Activated CD4-positive, alpha-beta memory T cell treated with anti-CD3 and anti-CD28 coated beads for 36 hours (primary cell): ENCODE measurements at regions not wholly inside any gene's neighbourhood (a gene's known extent, or its start where the extent isn't known, plus 50 kb on each side); places are given as distances from the start of the nearest gene placed in this dataset.

ENCODE experiments used
- CTCF ChIA-PET: fragments of 350-600 bp; sonication (Branson Sonifier 250); formaldehyde crosslinking; loops from one replicate; lab custom pipeline; 2021; ENCODE audit warnings: antibody characterized with exemption, inconsistent platforms; lab: Charles Lee
- POLR2A ChIA-PET: fragments of 350-600 bp; sonication (Branson Sonifier 250); formaldehyde crosslinking; loops from one replicate; lab custom pipeline; 2021; ENCODE audit warnings: antibody characterized with exemption; lab: Charles Lee
- DNase-seq: peaks from one replicate; pipeline ENCODE4 v3.0.0-alpha.2; 2020
- H3K27ac Mint-ChIP-seq: one replicate; pipeline ENCODE4 v1.8.0; 2021; ENCODE audit warnings: mixed read lengths
- H3K27me3 Mint-ChIP-seq: one replicate; pipeline ENCODE4 v1.8.0; 2021; ENCODE audit warnings: mixed read lengths
- H3K36me3 Mint-ChIP-seq: one replicate; pipeline ENCODE4 v1.8.0; 2021; ENCODE audit warnings: mixed read lengths
- H3K4me1 Mint-ChIP-seq: one replicate; pipeline ENCODE4 v1.8.0; 2021; ENCODE audit warnings: low read depth, mixed read lengths
- H3K4me3 Mint-ChIP-seq: one replicate; pipeline ENCODE4 v1.8.0; 2021; ENCODE audit warnings: mild to moderate bottlenecking, mixed read lengths
- H3K9me3 Mint-ChIP-seq: one replicate; pipeline ENCODE4 v1.8.0; 2021; ENCODE audit warnings: mixed read lengths
- intact Hi-C: fragments of 100-400 bp; cut with micrococcal nuclease; formaldehyde crosslinking; loops from one replicate; pipeline ENCODE4 v1.15.1; 2023

GRCh38 chr21:27645285-27645684 lies 678.4 kb upstream of the ADAMTS5 start:
- ChIA-PET CTCF (no interaction called here), POLR2A (no interaction called here)
- Mint-ChIP-seq H3K27ac (no peak overlapping the region), H3K27me3 (no peaks in the 10 kb centered on the region), H3K36me3 (no peaks in the 10 kb centered on the region), H3K9me3 (no peaks in the 10 kb centered on the region), H3K4me3 (no peak overlapping the region), H3K4me1 (no peaks in the 10 kb centered on the region)
- DNase-seq = no peak
- intact Hi-C loops = no loop called here

- intact Hi-C loops = no loop called here
- H3K36me3 Mint-ChIP-seq = no peaks in the 10 kb centered on the region
- H3K4me3 Mint-ChIP-seq = no peak overlapping the region
- H3K9me3 Mint-ChIP-seq = no peaks in the 10 kb centered on the region
- ChIA-PET POLR2A (no interaction called here), CTCF (no interaction called here)
- no peaks in the 10 kb centered on the region for H3K27me3 Mint-ChIP-seq
- no peaks in the 10 kb centered on the region for H3K4me1 Mint-ChIP-seq
- no peak for DNase-seq
- H3K27ac Mint-ChIP-seq = no peak overlapping the region
Observed at GRCh38 chr21:27643326-27643725, 676.4 kb upstream of the ADAMTS5 start.

- Mint-ChIP-seq H3K27me3 (no peaks in the 10 kb centered on the region), H3K9me3 (peaks cover 2% of the 10 kb centered on the region), H3K4me1 (no peaks in the 10 kb centered on the region), H3K27ac (no peak overlapping the region), H3K36me3 (no peaks in the 10 kb centered on the region), H3K4me3 (no peak overlapping the region)
- no peak for DNase-seq
- POLR2A ChIA-PET = no interaction called here
- CTCF ChIA-PET = no interaction called here
- intact Hi-C loops = no loop called here
Observed at GRCh38 chr21:27639286-27639685, 672.4 kb upstream of the ADAMTS5 start.

GRCh38 chr21:27636656-27637055 lies 669.8 kb upstream of the ADAMTS5 start:
- intact Hi-C loops = no loop called here
- DNase-seq = no peak
- peaks cover 2% of the 10 kb centered on the region for H3K9me3 Mint-ChIP-seq
- no peak overlapping the region for H3K27ac Mint-ChIP-seq
- no peaks in the 10 kb centered on the region for H3K4me1 Mint-ChIP-seq
- no peak overlapping the region for H3K4me3 Mint-ChIP-seq
- ChIA-PET POLR2A (no interaction called here), CTCF (no interaction called here)
- H3K36me3 Mint-ChIP-seq = no peaks in the 10 kb centered on the region
- H3K27me3 Mint-ChIP-seq = no peaks in the 10 kb centered on the region

DNA sequence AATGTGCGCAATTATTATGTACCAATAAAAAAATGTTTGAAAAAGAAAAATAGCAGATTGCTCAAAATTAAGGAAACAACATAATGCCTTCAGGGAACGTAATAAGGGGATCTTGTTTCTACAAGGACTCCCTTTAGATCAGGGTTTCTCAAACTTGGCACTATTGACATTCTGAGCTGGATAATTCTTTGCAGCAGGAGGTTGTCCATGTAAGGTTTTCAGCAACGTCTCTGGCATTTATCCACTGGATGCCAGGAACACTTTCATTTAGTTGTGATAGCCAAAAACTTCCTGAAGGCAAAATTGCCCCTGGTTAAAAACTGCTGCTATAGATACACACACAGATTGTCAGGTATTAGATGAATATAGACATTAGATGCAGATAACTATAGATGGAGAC lies 666.7 kb upstream of the ADAMTS5 start:
- Mint-ChIP-seq H3K27ac (no peak overlapping the region), H3K4me1 (no peaks in the 10 kb centered on the region), H3K4me3 (no peak overlapping the region), H3K27me3 (no peaks in the 10 kb centered on the region), H3K36me3 (no peaks in the 10 kb centered on the region), H3K9me3 (peaks cover 2% of the 10 kb centered on the region)
- ChIA-PET POLR2A (no interaction called here), CTCF (no interaction called here)
- no peak for DNase-seq
- intact Hi-C loops = no loop called here

- no peak for DNase-seq
- no peak overlapping the region for H3K4me3 Mint-ChIP-seq
- intact Hi-C loops = no loop called here
- H3K4me1 Mint-ChIP-seq = no peaks in the 10 kb centered on the region
- ChIA-PET POLR2A (no interaction called here), CTCF (no interaction called here)
- peaks cover 4% of the 10 kb centered on the region for H3K9me3 Mint-ChIP-seq
- H3K27me3 Mint-ChIP-seq = no peaks in the 10 kb centered on the region
- no peaks in the 10 kb centered on the region for H3K36me3 Mint-ChIP-seq
- no peak overlapping the region for H3K27ac Mint-ChIP-seq
Observed at GRCh38 chr21:27631471-27631870, 664.6 kb upstream of the ADAMTS5 start.

- no peaks in the 10 kb centered on the region for H3K27me3 Mint-ChIP-seq
- CTCF ChIA-PET = no interaction called here
- intact Hi-C loops = no loop called here
- H3K36me3 Mint-ChIP-seq = no peaks in the 10 kb centered on the region
- H3K27ac Mint-ChIP-seq = no peak overlapping the region
- H3K4me1 Mint-ChIP-seq = no peaks in the 10 kb centered on the region
- no peak for DNase-seq
- POLR2A ChIA-PET = no interaction called here
- H3K4me3 Mint-ChIP-seq = no peak overlapping the region
- H3K9me3 Mint-ChIP-seq = peaks cover 2% of the 10 kb centered on the region
Observed at GRCh38 chr21:27622631-27623030, 655.7 kb upstream of the ADAMTS5 start.

DNA sequence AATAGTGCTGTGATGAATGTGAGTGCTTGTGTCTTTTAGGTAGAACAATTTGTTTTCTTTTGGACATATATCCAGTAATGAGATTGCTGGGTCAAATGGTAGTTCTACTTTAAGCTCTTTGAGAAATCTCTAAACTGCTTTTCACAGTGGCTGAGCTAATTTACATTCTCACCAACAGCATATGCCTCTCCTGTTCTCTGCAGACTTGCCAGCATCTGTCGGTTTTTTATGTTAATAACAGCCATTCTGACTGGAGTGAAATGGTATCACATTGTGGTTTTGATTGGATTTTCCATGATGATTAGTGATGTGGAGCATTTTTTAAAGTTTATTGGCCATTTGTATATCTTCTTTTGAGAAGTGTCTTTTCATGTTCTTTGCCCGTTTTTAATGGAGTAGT lies 647.3 kb upstream of the ADAMTS5 start:
- H3K4me3 Mint-ChIP-seq = no peak overlapping the region
- peaks cover 2% of the 10 kb centered on the region for H3K9me3 Mint-ChIP-seq
- no peaks in the 10 kb centered on the region for H3K4me1 Mint-ChIP-seq
- intact Hi-C loops = no loop called here
- CTCF ChIA-PET = no interaction called here
- H3K27ac Mint-ChIP-seq = no peak overlapping the region
- H3K36me3 Mint-ChIP-seq = no peaks in the 10 kb centered on the region
- H3K27me3 Mint-ChIP-seq = no peaks in the 10 kb centered on the region
- POLR2A ChIA-PET = no interaction called here
- DNase-seq = no peak

- Mint-ChIP-seq H3K27ac (no peak overlapping the region), H3K4me3 (no peak overlapping the region), H3K9me3 (peaks cover 12% of the 10 kb centered on the region), H3K27me3 (no peaks in the 10 kb centered on the region), H3K36me3 (no peaks in the 10 kb centered on the region), H3K4me1 (no peaks in the 10 kb centered on the region)
- no peak for DNase-seq
- ChIA-PET CTCF (no interaction called here), POLR2A (no interaction called here)
- intact Hi-C loops = no loop called here
Observed at GRCh38 chr21:27606422-27606821, 639.5 kb upstream of the ADAMTS5 start.

DNA sequence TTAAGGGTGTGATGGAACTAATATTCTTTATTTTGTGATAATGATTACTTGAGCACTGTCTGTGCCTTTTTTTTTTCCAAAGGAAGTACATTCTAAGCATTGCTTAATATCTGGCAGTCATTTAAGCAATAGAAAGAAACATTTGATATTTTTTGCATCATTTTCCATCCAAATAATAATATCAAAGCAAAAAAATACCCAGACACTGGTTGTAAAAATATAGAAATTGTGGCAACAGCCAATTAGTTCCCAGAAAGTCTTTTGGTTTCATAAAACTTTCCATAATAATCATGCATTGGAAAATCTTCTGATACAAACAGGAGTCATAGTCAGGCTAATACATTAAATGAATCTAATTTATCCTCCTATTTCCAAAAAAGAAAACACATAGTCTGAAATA lies 629.3 kb upstream of the ADAMTS5 start:
- Mint-ChIP-seq H3K27ac (no peak overlapping the region), H3K36me3 (no peaks in the 10 kb centered on the region), H3K9me3 (peaks cover 14% of the 10 kb centered on the region), H3K4me3 (no peak overlapping the region), H3K4me1 (no peaks in the 10 kb centered on the region), H3K27me3 (no peaks in the 10 kb centered on the region)
- POLR2A ChIA-PET = no interaction called here
- DNase-seq = no peak
- intact Hi-C loops = no loop called here
- CTCF ChIA-PET = no interaction called here

DNA sequence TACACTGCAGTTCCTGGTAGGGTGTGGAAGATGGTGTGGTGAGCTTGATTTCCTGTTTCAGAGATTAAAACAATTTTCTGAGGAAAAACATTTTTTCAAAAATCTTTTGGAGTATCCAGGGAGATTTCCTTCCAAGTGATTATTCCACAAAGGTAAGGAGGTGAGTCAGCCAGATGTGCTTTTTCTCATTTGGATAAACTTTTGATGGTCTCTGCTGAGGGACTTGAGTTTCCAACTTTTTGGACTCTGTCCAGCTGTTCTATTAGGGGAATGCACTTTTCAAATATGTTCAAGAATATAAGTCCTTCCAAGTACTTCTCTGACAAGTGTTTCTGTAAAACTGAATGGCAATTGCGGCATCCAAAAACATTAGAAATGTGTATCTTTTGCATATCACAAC lies 628.8 kb upstream of the ADAMTS5 start:
- ChIA-PET POLR2A (no interaction called here), CTCF (no interaction called here)
- no peaks in the 10 kb centered on the region for H3K36me3 Mint-ChIP-seq
- no peak overlapping the region for H3K4me3 Mint-ChIP-seq
- no peak overlapping the region for H3K27ac Mint-ChIP-seq
- intact Hi-C loops = no loop called here
- peaks cover 11% of the 10 kb centered on the region for H3K9me3 Mint-ChIP-seq
- H3K4me1 Mint-ChIP-seq = no peaks in the 10 kb centered on the region
- no peaks in the 10 kb centered on the region for H3K27me3 Mint-ChIP-seq
- no peak for DNase-seq

DNA sequence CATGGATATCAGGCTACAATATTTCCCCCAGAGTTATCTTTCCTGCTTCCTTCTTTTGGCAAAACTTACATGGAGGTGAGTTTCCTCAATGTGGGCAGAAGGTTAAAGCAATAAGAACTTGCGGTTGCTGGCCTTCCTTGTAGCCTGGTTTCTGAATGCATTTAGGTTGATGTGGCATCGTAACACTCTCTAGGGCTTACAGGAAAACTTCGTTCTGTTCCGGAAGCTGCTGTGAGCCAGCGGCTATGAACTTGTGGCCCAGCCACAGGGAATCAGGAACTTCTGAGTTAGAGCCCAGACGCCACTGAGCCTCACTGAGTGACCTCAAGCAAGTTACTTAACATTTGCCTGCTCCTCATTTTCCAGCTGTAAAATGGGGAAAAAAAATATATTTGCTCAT lies 623.4 kb upstream of the ADAMTS5 start:
- no peak for DNase-seq
- Mint-ChIP-seq H3K27me3 (no peaks in the 10 kb centered on the region), H3K4me3 (no peak overlapping the region), H3K36me3 (no peaks in the 10 kb centered on the region), H3K27ac (no peak overlapping the region), H3K4me1 (no peaks in the 10 kb centered on the region), H3K9me3 (no peaks in the 10 kb centered on the region)
- intact Hi-C loops = no loop called here
- ChIA-PET CTCF (no interaction called here), POLR2A (no interaction called here)

DNA sequence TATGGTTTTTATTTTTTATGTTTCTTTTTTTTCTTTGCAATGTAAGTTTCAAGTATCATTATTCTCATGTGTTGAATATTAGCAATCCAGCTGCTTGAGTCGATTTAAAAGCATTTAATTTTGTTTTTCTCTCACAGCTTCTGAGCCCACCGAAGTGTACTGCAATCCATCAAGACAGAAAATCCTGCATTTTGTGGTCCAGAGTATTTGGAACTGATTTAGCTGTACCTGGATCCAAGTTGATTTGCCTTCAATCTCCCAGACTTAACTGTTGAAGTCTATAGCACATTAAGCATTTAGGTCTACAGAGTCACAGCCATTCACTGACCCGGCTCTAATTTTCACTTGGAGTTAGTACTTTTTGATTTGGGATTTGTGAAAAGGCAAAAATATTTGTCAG lies 622.9 kb upstream of the ADAMTS5 start:
- ChIA-PET CTCF (no interaction called here), POLR2A (no interaction called here)
- Mint-ChIP-seq H3K4me1 (no peaks in the 10 kb centered on the region), H3K4me3 (no peak overlapping the region), H3K27ac (no peak overlapping the region), H3K27me3 (no peaks in the 10 kb centered on the region), H3K9me3 (no peaks in the 10 kb centered on the region), H3K36me3 (no peaks in the 10 kb centered on the region)
- no peak for DNase-seq
- intact Hi-C loops = no loop called here

DNA sequence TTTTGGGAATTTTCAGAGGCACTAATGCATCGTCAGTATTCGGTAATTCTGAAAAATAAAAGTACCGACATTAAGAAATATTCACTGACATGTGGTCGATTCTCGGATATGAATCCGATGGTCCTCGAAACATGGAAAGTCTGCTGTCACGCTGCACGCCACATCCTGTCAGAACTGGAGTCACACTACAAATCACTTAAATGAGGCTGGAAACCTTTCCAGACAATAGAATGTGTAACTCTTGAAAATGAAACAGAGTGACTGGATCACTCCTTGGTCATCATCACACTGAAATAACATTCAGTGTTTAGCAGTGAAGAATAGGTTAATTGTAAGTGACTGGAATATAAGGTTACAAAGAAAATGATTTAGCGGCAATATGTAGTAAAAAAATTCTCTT lies 620.1 kb upstream of the ADAMTS5 start:
- Mint-ChIP-seq H3K27me3 (no peaks in the 10 kb centered on the region), H3K36me3 (no peaks in the 10 kb centered on the region), H3K4me1 (no peaks in the 10 kb centered on the region), H3K9me3 (no peaks in the 10 kb centered on the region), H3K27ac (no peak overlapping the region), H3K4me3 (no peak overlapping the region)
- DNase-seq = no peak
- CTCF ChIA-PET = no interaction called here
- intact Hi-C loops = no loop called here
- POLR2A ChIA-PET = no interaction called here
